ENCODE measurements at regions not wholly inside any gene's neighbourhood (a gene's known extent, or its start where the extent isn't known, plus 50 kb on each side); places are given as distances from the start of the nearest gene placed in this dataset.

DNA sequence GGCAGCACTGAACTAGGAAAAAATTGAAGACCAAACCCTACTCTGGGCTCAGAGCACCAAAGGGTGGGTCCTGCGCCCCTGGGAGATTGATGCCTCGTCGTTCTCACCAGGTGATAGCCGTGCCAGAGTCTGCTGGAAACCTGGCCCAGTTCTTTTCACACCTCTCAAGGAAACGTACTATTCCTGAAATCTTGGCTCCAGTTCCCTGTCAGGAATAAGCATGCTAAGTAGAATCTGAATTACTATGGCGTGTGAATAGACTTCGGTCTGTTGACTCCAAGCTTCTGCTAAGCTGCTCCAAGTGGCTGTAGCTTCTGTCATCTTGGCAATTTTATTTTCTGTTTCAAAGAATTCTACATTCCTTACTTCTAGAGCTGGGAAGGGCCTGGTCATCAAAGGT is 75.4 kb downstream of the MARCHF4 start:
- POLR2A ChIA-PET: no interaction called here

More for the DNA sequence above, 75.4 kb downstream of the MARCHF4 start:
- Histone ChIP-seq H2AFZ (ENCODE audit: low read depth, low read length) (no peak overlapping the region), H3K9me3 (replicated peaks; ENCODE audit: control insufficient read depth, insufficient read depth, low read length) (no peaks in the 10 kb centered on the region), H3K36me3 (ENCODE audit: control insufficient read depth in 2 of 2, extremely low read depth in 1 of 2, insufficient read depth in 2 of 2, low read length in 2 of 2) (no peaks in the 10 kb centered on the region), H3K9ac (replicated peaks; ENCODE audit: extremely low read depth, insufficient read depth, low read length) (no peak overlapping the region), H3K27me3 (ENCODE audit: control insufficient read depth in 2 of 2, insufficient read depth in 2 of 2, low read length in 2 of 2) (no peaks in the 10 kb centered on the region), H3K9me1 (replicated peaks; ENCODE audit: control insufficient read depth, extremely low read depth, insufficient read depth, low read length) (no peaks in the 10 kb centered on the region), H3K27ac (ENCODE audit: insufficient read depth, low read depth, low read length) (no peak overlapping the region), H3K4me3 (replicated peaks in 1 of 3; ENCODE audit: insufficient read depth in 1 of 3, low read depth in 1 of 3, low read length in 3 of 3) (no peak overlapping the region), H3K79me2 (ENCODE audit: control insufficient read depth, insufficient read depth, low read length) (no peaks in the 10 kb centered on the region), H4K20me1 (replicated peaks; ENCODE audit: control insufficient read depth, extremely low read depth, insufficient read depth, low read length) (no peaks in the 10 kb centered on the region), H3K4me1 (ENCODE audit: control insufficient read depth, extremely low read depth, insufficient read depth, low read length) (peaks cover 12% of the 10 kb centered on the region), H3K4me2 (ENCODE audit: insufficient read depth, low read length) (no peak overlapping the region)
- FAIRE-seq (no peak), DNase-seq (ENCODE audit: low read depth, low spot score) (no peak)
- dilution Hi-C loops (cut with MboI; ENCODE audit: extremely low pct_ligation_motif_present, low sequenced_read_pairs): no loop called here
- CTCF ChIA-PET: interaction anchor here (0.6 to 1.1 kb wide), 2 partner anchors 11 to 15 kb away, joined by 3 to 4 read pairs; no protein-coding TSS in a partner anchor
- intact Hi-C loops (cut with micrococcal nuclease): no loop called here
- no TSS peak for BruUV-seq (replicated peaks)
- TF ChIP-seq, protein P1, sequence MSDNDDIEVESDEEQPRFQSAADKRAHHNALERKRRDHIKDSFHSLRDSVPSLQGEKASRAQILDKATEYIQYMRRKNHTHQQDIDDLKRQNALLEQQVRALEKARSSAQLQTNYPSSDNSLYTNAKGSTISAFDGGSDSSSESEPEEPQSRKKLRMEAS (IDR thresholded peaks at IDR 0.05; ENCODE audit: insufficient read depth, insufficient read length): no peak
- TF ChIP-seq FOS (IDR thresholded peaks at IDR 0.05; ENCODE audit: borderline replicate concordance, insufficient read depth, low read length) (no peak), EZH2 (IDR thresholded peaks at IDR 0.05; ENCODE audit: borderline replicate concordance, low read depth, low read length, severe bottlenecking) (no peak), CTCF (IDR thresholded peaks at IDR 0.05; ENCODE audit: extremely low read depth in 1 of 2, insufficient read depth in 1 of 2, low read depth in 1 of 2, low read length in 2 of 2) (no peak), MYC (IDR thresholded peaks at IDR 0.05; ENCODE audit: low read depth, low read length) (no peak), JUN (IDR thresholded peaks at IDR 0.05; ENCODE audit: borderline replicate concordance, insufficient read depth, insufficient read length, low read depth) (no peak), POLR2A (IDR thresholded peaks at IDR 0.05; ENCODE audit: low read depth, low read length) (no peak), POLR2AphosphoS5 (IDR thresholded peaks at IDR 0.05; ENCODE audit: insufficient read depth, low read depth, low read length) (no peak), GATA2 (IDR thresholded peaks at IDR 0.05; ENCODE audit: insufficient read depth, insufficient read length, low read depth, low read length) (no peak)
